GM19438 (cell line): ENCODE measurements at regions not wholly inside any gene's neighbourhood (a gene's known extent, or its start where the extent isn't known, plus 50 kb on each side); places are given as distances from the start of the nearest gene placed in this dataset.
"Not testable (repeated sequence)": the region's sequence is repeated elsewhere in the genome, so short reads cannot be mapped to it uniquely, and the experiment has no call there.

Source experiments
- ATAC-seq: cut with Tn5 transposase; IDR thresholded peaks from one replicate; pipeline ENCODE4 v1.9.1; 2021; ENCODE audit warnings: low read depth; ENCODE audit not compliant: unreplicated experiment

DNA sequence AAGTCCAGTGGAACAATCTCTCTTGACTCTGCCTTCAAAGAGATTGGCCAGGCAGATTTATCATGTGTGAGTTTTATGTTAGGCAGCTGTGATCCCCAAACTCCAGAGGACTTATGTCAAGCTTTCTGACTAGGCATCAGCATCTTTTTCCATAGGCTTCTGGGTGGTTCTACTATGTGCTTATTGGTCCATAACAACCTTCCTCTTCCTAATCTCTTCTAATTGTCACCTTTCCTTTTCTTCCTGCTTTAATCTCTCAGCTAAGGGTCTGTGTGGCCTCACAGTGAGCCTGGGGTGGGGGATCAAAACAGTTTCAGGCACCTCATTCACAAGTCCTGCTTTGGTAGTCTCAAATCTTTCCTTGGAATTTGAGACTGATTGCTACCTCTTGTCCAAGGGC lies 170.9 kb upstream of the CHD1 start:
- ATAC-seq, result no peak

DNA sequence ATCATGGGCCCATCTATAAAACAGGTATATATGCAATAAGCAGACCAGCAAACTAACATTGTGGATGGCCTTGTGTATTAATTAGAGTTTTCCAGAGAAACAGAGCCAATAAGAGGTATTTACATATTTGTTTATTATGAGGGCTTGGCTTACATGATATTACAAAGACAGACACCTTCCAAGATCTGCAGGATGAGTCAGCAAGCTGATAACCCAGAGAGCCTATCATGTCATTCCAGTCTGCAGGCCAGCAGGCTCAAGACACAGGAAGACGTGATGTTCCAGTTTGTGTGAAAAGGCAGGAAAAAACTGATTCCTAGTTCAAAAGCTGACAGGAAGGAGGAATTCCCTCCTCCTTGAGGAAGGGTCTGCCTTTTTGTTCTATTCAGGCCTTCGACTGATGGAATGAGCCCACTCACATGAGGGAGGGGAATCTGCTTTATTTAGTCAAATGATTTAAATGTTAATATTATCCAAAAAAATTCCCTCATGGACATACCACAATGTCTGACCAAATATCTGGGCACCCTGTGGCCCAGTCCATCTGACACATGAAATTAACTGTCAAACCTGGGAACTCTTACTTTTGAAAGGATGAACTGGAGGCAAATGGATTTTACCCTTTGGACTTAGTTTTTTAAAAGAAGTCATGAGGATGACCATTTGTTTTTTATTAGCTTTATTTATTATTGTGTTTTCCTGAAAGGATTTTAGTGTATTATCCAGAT lies 161.2 kb upstream of the CHD1 start:
- ATAC-seq, result no peak

DNA sequence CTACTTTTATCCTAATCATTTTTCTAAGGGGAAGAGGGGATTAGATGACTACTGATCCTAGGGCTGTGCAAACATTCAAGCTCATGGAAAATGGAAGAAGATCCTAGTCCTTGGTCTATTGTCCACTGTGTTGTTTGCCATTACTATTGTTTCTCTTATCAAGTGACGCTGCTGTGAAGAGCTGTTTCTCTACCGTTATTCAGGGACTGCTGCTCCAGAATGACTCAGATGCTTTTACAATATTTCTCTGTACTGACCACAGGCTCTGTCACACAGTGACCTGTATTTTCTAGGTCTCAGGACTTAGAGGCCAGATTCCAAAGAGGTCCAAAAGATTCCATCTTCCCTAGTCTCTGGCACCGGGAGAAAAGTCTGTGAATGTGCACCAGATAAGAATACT lies 159.5 kb upstream of the CHD1 start:
- ATAC-seq, result no peak

DNA sequence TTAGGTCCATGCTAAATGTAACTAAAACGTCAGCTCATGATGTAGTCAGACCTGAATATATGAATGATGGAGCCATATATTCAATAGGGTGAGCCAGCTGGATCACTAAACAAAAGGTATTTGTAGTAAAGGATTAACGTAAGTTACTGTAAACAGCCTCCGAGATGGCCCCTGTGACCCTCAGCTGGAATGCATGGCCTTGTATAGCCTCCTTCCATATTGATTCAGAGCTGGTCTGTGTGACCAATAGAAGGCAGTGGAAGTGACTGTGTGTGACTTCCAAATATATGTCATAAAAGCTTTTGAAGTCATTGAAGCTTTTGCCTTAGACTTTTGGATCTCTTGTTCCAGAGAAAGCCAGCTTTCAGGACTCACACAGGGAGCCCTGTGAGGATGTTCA lies 154.4 kb upstream of the CHD1 start:
- no peak for ATAC-seq

DNA sequence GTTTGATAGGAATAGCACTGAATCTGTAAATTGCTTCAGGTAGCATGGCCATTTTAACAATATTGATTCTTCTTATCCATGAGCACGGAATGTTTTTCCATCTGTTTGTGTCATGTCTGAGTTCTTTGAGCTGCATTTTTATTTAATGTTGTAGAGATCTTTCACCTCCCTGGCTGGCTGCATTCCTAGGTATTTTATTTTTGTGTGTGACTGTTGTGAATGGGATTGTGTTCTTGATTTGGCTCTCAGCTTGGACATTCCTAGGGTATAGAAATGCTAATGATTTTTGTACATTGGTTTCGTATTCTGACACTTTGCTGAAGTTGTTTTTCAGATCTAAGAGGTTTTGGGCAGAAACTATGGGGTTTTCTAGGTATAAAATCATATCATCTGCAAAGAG lies 152.9 kb upstream of the CHD1 start:
- ATAC-seq, result no peak

DNA sequence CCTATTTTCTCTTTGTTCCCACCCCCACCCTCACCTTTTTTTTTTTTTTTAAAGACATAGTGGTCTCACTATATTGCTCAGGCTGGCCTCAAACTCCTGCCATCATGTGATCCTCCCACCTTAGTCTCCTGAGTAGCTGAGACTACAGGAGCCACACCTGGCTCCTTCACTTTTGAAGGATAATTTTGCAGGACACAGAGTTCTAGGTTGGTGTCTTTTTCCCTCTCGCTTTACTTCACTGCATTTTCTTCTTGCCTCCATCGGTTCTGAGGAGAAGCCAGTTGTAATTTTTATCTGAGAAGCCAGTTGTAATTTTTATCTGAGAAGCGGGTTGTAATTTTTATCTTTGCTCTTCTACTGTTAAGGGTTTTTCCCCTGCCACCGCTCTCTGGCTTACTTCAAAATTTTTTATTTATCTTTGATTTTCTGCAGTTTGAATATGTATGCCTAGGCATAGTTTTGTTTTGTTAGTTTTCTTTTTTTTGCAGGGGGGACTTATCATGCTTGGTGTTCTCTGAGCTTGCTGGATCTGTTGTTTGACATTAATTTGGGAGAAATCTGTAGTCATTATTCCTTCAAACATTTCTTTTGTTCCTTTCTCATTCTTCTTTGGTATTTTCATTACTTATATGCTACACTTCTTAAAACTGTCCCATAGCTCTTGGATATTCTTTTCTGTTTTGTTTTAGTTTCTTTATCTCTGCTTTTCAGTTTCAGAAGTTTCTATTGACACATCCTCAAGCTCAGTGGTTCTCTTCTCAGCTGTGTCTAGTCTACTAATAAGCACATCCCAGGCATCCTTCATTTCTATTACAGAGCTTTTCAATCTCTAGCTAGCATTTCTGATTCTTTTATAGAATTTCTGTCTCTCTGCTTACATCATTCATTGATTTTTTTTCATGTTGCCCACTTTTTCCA lies 148.2 kb upstream of the CHD1 start:
- no peak for ATAC-seq

DNA sequence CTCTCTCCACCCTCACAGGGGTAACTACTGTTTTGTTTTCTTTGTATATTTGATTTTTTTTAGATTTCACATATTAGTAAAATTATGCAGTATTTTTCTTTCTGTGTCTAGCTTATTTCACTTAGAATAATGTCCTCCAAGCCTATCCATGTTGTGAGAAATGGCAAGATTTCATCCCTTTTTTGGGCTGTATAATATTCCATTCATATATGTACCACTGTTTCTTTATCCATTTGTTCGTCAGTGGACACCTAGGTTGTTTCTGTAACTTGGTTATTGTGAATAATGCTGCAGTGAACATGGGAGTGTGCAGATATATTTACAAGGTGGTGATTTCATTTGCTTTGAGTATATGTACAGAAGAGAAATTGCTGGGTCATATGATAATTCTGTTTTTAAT lies 144.0 kb upstream of the CHD1 start:
- no peak for ATAC-seq

DNA sequence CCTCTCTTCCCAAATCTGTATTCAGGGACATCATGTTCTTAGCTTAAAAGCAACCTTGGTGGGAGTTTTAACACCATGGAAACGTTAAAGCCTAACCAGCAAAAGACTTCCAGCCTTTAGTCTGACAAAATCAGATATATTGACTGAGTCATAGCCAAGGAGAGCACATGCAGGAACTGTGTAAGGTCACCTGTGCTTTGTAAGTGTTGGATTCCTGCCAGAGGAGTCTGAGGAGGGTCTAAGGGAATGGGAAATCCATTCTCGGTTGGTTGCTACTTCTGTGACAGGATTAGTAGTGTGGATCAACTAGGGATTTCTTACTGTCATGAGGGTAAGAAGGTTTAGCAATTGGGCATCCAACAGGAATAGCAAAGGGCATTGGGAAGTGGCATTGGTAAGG lies 142.0 kb upstream of the CHD1 start:
- no peak for ATAC-seq

DNA sequence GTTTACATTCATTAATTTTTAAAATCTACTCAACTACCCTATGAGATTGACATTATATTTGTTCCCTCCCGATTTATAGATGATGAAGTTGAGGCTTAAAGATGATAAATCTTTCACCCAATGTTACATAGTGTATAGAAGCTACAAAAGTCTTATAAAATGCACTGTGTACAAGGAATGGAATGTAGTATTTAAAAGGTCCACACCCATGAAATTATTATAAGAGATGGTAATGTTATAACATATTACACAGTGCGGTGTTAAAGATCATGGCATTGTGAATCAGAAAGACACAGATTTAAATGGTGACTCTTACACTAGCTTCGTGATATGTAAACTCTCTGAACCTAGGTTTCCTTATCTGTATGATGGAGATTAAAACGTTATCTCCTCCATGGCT lies 141.6 kb upstream of the CHD1 start:
- ATAC-seq, result no peak

DNA sequence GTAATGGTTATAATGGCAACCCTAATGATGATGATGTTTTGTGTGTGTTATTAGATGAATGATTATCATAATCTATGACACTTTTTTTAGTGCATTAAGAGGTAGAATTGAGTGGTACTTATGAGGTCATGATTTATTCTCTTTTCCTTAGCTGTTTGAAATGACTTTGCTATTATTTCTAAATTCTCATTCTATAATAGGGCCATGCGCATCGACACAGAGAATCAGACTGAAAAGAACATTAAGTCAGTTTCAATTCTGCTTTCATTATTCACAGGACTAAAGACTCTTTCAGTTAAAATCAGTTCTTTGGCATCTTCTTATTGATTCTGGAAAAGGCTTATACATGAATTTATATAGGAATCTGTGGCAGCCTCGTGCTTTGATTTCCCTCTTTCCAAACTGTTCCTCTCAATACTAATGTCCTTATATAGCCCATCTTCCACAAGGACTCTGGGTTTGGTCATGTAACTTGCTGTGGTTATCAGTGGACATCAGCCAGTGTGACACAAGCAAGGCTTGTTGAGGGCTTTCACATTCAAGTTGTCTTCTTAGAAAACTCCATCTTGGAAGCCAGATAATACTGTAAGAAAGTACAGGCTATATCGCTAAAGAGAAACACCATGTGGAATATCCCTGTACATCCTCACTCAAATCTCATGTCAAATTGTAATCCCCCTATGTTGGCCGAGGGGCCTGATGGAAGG lies 140.3 kb upstream of the CHD1 start:
- ATAC-seq, result no peak

DNA sequence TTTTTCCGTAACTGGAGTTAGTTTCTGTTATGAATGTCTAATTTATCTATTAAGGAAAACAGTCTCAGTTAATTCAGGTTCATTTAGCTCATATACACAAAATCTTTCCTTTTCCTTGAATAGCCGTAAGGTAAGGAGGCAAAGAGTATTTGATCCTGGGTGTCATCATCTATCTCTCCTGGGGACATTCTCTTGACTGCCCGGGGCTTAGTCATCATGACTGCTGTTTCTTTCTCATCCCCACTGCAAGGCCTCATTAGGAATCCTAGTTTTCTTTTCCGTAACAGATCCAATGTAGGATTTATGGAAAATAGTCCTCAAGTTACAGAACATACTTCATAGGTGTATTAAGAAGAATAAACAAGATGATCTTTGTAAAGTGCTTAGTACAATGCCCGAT lies 134.9 kb upstream of the CHD1 start:
- no peak for ATAC-seq

DNA sequence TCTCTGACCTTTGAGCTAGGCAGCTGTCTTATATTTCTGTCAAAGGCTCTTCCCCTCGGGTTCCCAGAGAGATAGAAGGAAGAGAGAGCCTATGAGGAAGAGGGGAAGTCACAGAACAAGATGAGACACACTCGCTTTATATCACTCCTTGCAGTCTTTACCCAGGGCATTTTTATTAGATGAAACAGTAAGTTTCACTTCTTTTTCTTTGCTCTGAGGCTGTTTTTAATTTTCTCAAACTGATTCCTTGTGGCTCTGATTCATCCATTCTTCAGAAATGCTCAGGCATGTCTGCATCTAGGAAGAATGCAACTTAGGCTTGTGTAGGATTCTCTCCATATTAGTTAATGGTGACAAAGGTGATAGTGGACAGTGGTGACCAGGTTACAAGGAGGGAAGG lies 132.9 kb upstream of the CHD1 start:
- ATAC-seq, result no peak

DNA sequence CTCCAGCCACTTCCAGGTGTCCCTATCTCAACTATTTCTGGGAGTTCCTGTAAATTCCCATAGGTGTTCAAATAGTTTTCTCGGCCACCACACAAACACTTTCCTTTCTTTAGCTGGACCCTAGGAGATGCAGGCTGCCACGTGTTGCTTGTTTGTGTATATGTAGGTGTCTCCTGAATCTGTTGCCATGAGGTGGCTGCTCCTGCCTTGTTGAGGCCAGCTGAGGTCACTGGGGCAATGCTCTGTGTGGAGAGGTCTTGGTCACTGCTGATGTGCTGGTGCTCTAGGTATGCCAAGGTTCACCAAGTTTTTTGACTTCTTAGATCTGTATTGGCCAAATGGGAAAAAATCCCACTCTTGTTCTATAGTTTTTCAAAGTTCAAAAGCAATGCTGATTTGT lies 132.5 kb upstream of the CHD1 start:
- no peak for ATAC-seq

DNA sequence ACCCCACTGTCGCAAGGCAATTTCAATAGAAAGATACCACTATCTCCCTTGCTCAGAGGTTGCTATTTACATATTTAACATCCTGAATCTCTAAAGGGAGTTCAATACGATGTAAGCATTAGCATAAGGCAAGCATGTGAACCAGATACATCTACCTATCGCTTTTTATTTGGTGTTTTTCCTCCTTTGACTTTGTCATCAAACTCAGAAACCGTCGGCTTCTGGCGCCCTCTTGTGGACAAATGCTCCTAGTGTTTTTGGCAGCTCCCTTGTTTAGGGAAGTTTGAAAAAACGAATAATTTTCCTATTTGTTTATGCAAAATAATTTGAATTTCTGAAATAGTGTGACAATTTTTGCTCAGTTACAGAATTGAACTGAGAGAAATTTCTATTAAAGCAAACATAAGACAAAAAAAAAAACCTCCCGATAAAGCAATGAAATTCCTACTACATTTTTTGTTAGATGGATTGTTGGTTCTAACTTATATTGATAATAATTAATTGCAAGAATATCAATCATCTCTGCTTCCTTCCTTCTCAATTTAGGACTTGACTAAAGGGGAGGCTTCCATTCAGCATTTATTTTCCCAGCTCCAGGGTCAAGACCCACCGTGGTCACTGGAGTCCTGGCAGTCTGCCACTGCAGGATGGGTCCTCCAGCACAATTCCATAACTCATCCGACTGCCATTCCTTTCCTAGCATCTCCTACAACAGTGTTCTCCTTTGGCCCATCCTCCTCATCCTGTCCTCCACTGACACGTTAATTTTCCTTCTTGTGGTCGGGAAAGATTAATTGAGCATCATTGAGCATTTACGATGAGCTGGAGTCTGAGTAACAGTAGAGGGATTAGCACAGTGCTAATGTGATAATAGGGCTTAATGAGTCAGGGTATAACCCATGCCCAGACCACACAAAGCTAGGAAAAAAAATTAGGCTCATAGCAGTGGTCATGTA lies 131.8 kb upstream of the CHD1 start:
- ATAC-seq, result peak; percentile 48

DNA sequence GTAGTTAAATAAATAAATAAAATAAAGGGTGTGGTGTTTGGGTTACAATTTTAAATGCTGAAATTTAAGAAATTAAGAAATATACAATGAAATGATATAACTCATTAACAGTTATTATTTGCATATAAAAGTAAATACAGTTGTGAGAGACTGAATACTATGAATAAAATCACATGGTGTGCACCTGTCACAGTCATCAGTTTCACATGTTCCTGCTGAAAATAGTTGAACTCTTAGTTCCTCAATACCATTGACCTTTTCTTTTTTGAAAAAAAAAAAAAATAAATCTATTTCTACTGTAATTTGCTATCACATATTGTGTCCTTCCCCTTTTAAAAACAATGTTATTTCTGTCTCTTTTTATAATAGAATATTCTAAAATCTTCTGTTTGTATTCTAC lies 130.9 kb upstream of the CHD1 start:
- peak; percentile 48 for ATAC-seq

DNA sequence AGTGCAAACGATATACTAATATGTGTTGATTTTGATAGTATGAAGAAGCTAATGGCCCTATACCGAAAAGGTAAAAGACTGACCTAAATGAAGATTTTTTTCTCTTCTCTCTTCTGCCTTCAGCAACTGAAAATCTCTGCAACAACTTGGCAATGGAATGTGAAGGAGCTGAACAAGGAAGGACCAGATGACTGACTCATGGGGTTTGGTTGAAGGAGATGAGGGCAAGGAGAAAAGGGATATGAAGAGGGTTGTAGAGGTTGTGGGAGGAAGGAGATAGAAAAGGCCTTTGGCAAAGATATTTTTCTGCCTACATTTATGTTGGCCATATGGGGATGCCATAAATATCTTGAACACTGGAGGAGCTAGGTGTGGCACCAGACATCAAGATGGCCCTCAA lies 129.7 kb upstream of the CHD1 start:
- ATAC-seq, result no peak

DNA sequence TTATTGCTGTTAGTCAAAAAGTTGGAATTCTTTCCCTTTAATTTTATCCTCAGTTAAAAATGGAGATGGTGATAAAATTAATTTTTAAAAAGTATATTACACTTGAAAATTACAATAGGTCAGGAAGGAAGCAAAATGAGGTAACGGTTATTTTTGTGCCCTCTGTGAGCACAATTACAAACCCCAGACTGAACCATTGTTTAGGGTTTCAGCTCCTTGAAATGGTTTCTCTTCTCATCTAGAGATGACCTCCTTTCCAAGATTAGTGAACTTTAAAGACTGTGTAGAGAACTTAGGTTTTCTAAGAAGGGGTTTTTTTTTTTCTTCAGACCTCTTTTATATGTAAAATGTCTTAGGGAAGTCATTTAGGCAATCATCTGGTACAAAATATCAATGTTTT lies 126.2 kb upstream of the CHD1 start:
- ATAC-seq, result no peak

DNA sequence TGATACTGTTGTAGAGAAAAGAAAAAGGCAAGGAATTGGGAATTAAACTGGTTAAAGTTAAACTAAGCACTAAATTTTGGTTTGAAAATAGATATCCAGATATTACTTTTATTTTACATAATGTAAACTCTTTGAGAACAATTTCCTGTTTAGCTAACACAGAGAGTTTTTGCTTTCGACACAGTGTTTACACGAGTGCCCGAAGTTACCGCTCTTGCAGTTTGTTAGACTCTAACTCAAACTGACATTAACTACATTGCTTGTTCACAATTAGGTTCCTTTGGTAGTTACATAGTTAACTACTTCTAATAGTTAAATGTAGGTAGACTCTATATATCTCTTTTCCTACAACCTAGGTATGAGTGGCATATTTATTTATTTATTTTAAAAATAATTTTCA lies 117.1 kb upstream of the CHD1 start:
- ATAC-seq, result no peak

DNA sequence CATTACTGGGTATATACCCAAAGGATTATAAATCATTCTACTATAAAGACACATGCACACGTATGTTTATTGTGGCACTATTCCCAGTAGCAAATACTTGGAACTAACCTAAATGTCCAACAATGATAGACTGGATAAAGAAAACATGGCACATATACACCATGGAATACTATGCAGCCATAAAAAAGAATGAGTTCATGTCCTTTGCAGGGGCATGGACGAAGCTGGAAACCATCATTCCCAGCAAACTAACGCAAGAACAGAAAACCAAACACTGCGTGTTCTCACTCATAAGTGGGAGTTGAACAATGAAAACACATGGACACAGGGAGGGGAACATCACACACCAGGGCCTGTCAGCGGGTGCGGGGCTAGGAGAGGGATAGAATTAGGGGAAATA lies 114.5 kb upstream of the CHD1 start:
- not testable (repeated sequence) for ATAC-seq

DNA sequence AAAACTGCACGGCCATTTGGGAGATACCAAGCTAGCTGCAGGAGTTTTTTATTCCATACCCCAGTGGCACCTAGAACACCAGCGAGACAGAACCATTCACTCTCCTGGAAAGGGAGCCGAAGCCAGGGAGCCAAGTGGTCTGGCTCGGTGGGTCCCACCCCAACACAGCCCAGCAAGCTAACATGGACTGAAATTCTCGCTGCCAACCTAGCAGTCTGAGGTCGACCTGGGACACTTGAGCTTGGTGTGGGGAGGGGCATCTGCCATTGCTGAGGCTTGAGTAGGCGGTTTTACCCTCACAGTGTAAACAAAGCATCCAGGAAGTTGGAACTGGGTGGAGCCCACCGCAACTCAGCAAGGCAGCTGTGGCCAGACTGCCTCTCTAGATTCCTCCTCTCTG lies 108.9 kb upstream of the CHD1 start:
- ATAC-seq, result no peak
